Mesendoderm (in vitro differentiated cells): ENCODE measurements at regions not wholly inside any gene's neighbourhood (a gene's known extent, or its start where the extent isn't known, plus 50 kb on each side); places are given as distances from the start of the nearest gene placed in this dataset.

Experiments
- DNase-seq: peaks from one replicate; pipeline ENCODE4 v3.0.0; 2013
- H2AK5ac ChIP-seq: 2 replicates; pipeline ENCODE4 v1.6.1; 2013; ENCODE audit warnings: low read length, inconsistent platforms
- H2BK120ac ChIP-seq: 2 replicates; pipeline ENCODE4 v1.6.1; 2013; ENCODE audit warnings: low read depth, mild to moderate bottlenecking, low read length, moderate library complexity, mixed read lengths
- H2BK15ac ChIP-seq: replicated peaks from 2 replicates; pipeline ENCODE4 v1.6.1; 2013; ENCODE audit warnings: low read depth, mild to moderate bottlenecking, moderate library complexity
- H2BK5ac ChIP-seq: 2 replicates; pipeline ENCODE4 v1.6.1; 2013; ENCODE audit warnings: low read length, inconsistent platforms
- H3K18ac ChIP-seq: 2 replicates; pipeline ENCODE4 v1.6.1; 2013; ENCODE audit warnings: mild to moderate bottlenecking, low read length, mixed read lengths
- H3K23ac ChIP-seq: one replicate; pipeline ENCODE4 v1.6.1; 2013; ENCODE audit warnings: low read length
- H3K27ac ChIP-seq: 2 replicates; pipeline ENCODE4 v1.5.1; 2013; ENCODE audit warnings: low read depth, mild to moderate bottlenecking, inconsistent platforms, low read length, moderate library complexity
- H3K27me3 ChIP-seq: 2 replicates; pipeline ENCODE4 v1.6.1; 2013; ENCODE audit warnings: low read length, control low read depth, mild to moderate bottlenecking, inconsistent platforms; ENCODE audit not compliant: insufficient read depth, poor library complexity
- H3K36me3 ChIP-seq: 2 replicates; pipeline ENCODE4 v1.6.1; 2013; ENCODE audit warnings: low read length, inconsistent platforms; ENCODE audit not compliant: control insufficient read depth, insufficient read depth
- H3K4ac ChIP-seq: one replicate; pipeline ENCODE4 v1.6.1; 2013; ENCODE audit warnings: low read depth, mild to moderate bottlenecking, low read length, moderate library complexity
- H3K4me1 ChIP-seq: 2 replicates; pipeline ENCODE4 v1.6.1; 2013; ENCODE audit warnings: low read depth, low read length, inconsistent platforms; ENCODE audit not compliant: control insufficient read depth
- H3K4me2 ChIP-seq: 2 replicates; pipeline ENCODE4 v1.6.1; 2013; ENCODE audit warnings: low read length
- H3K4me3 ChIP-seq: 2 replicates; pipeline ENCODE4 v1.5.1; 2013; ENCODE audit warnings: mild to moderate bottlenecking, low read length
- H3K56ac ChIP-seq: one replicate; pipeline ENCODE4 v1.6.1; 2013; ENCODE audit warnings: low read length
- H3K79me1 ChIP-seq: 2 replicates; pipeline ENCODE4 v1.6.1; 2013; ENCODE audit warnings: low read length, inconsistent platforms
- H3K79me2 ChIP-seq: 2 replicates; pipeline ENCODE4 v1.6.1; 2013; ENCODE audit warnings: mild to moderate bottlenecking, low read length; ENCODE audit not compliant: control insufficient read depth, insufficient read depth
- H3K9ac ChIP-seq: 2 replicates; pipeline ENCODE4 v1.6.1; 2013; ENCODE audit warnings: low read length, inconsistent platforms
- H4K5ac ChIP-seq: one replicate; pipeline ENCODE4 v1.6.1; 2013; ENCODE audit warnings: low read length
- H4K8ac ChIP-seq: one replicate; pipeline ENCODE4 v1.6.1; 2013; ENCODE audit warnings: low read depth, mild to moderate bottlenecking, control low read depth, low read length, moderate library complexity
- WGBS: extraction: QIAGEN DNeasy Blood & Tissue Kit; methylation state at CpG from one replicate; pipeline ENCODE4 v1.1.7; 2013; ENCODE audit warnings: low lambda C conversion rate, missing lambda C conversion rate; ENCODE audit not compliant: insufficient coverage; ENCODE audit errors: extremely low coverage; 5-methylcytosine and 5-hydroxymethylcytosine counted together

DNA sequence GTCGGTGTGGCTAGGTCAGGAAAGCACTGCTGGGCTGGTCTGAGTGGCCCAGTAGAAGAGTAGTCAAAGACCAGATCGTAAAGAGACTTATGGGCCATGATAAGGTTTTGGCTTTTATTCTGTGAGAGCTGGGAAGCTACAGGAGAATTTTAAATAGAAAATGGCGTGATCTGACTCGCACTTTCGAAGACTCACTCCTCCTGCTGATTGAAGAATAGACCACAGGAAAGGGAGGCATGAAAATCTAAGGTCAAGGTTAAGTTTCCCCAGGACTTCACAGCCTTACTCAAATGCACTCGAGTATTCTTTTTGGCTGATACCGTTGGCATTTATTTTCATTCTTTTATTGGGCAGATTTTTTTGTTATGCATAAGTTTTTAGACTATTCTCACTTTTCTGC lies 231.4 kb upstream of the ANKRD50 start:
- Histone ChIP-seq H3K36me3 (no peaks in the 10 kb centered on the region), H3K79me1 (no peaks in the 10 kb centered on the region)

DNA sequence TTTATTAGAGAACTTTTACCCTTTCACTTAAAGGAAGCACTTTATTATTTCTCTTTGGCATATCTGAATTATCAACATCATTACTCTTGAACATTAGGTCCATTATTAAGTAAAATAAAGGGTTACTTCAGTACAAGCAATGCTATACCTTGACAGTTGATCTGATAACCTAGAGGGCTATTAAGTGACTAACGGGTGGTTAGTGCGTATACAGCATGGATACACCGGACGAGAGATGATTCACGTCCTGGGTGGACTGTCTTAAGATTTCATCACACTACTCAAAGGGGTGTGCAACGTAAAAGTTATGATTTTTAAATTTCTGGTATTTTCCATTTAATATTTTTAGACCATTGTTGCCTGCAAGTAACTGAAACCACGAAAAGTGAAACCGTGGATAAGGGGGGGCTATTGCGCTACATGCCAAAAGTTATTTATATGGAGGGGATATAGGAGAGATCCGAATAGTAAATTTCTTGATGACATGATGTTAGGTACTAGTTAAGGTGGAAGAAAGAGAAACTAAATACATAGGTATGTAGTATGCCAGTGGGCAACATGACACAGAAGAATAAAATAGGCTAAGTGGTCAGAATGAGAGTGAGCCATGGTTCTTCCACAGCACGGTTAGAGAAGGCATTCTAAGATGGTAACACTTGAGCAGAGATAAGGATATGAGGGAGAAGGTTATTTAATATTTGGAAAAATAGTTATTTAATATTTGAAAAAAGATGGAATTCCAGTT lies 230.8 kb upstream of the ANKRD50 start:
- Histone ChIP-seq H3K27me3 (no peaks in the 10 kb centered on the region), H3K4me3 (no peak overlapping the region), H3K79me2 (no peaks in the 10 kb centered on the region), H3K36me3 (no peaks in the 10 kb centered on the region), H3K9ac (no peak overlapping the region), H3K4me1 (no peaks in the 10 kb centered on the region), H2AK5ac (no peak overlapping the region), H3K4me2 (no peak overlapping the region), H3K18ac (no peak overlapping the region), H3K27ac (no peak overlapping the region), H4K5ac (no peak overlapping the region), H4K8ac (no peak overlapping the region), H2BK120ac (no peak overlapping the region), H3K79me1 (no peaks in the 10 kb centered on the region), H3K4ac (no peak overlapping the region), H2BK15ac (no peak overlapping the region), H3K23ac (no peak overlapping the region), H3K56ac (no peak overlapping the region), H2BK5ac (no peak overlapping the region)
- no peak for DNase-seq
- no CpG with 5 or more reads among the region's 11 CpGs for WGBS

More for the DNA sequence above, 231.4 kb upstream of the ANKRD50 start:
- no peak overlapping the region for H3K56ac ChIP-seq
- H3K27me3 ChIP-seq, result no peaks in the 10 kb centered on the region
- H2BK5ac ChIP-seq, result no peak overlapping the region
- no peaks in the 10 kb centered on the region for H3K4me1 ChIP-seq
- H3K9ac ChIP-seq, result no peak overlapping the region
- H3K79me2 ChIP-seq, result no peaks in the 10 kb centered on the region
- H3K18ac ChIP-seq, result no peak overlapping the region
- no peak overlapping the region for H3K23ac ChIP-seq
- peak; percentile 48 for DNase-seq
- no CpG with 5 or more reads among the region's 7 CpGs for WGBS
- no peak overlapping the region for H3K4me2 ChIP-seq
- no peak overlapping the region for H3K27ac ChIP-seq
- no peak overlapping the region for H2AK5ac ChIP-seq
- H4K5ac ChIP-seq, result no peak overlapping the region
- no peak overlapping the region for H4K8ac ChIP-seq
- no peak overlapping the region for H3K4ac ChIP-seq
- H2BK120ac ChIP-seq, result no peak overlapping the region
- no peak overlapping the region for H2BK15ac ChIP-seq
- no peak overlapping the region for H3K4me3 ChIP-seq

DNA sequence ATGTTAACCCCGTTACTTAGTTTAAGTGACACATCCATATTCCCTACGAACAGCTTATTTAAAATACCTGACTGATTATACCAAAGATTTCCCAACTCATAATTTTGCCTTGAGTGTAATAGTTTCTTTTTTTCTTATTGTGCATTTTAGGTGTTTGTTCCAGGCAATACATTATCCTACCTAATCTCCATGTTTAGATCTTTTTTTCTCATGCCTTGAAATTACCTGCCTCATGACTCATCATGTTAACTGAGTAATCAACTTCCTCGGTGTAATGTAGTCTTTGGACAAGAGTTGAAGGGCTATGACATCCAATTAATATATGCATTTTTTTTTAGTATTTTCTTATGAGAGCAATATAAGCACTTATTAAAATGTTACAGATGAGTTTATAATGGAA lies 228.7 kb upstream of the ANKRD50 start:
- Histone ChIP-seq H4K8ac (no peak overlapping the region), H3K79me1 (no peaks in the 10 kb centered on the region), H3K9ac (no peak overlapping the region), H4K5ac (no peak overlapping the region), H3K36me3 (no peaks in the 10 kb centered on the region), H3K27me3 (no peaks in the 10 kb centered on the region), H3K18ac (no peak overlapping the region), H2BK5ac (no peak overlapping the region), H3K4me2 (no peak overlapping the region), H3K56ac (no peak overlapping the region), H3K4ac (no peak overlapping the region), H2BK120ac (no peak overlapping the region), H3K23ac (no peak overlapping the region), H3K27ac (no peak overlapping the region), H2BK15ac (no peak overlapping the region), H2AK5ac (no peak overlapping the region), H3K4me1 (peaks cover 4% of the 10 kb centered on the region), H3K79me2 (no peaks in the 10 kb centered on the region), H3K4me3 (no peak overlapping the region)
- no peak for DNase-seq
- WGBS, result no CpG with 5 or more reads among the region's 3 CpGs

DNA sequence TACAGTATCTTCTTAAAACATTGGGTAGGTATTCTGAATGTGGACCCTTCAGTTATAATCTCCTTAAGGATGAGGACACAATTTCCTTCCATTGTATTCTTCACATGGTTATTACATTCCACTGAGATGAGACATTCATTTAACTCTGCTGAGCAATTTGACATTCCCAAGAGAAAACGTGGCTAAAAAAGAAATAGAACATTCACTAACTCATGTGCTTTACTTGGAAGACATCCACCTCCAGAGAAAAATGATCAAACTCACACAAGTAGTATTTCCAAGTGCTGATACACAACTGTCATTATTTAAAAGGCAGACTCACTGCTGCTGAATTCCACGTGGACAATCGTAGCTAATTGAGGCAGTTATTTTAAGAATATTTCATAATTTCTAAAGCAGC lies 227.9 kb upstream of the ANKRD50 start:
- peak; percentile 66 for DNase-seq
- Histone ChIP-seq H3K4me2 (no peak overlapping the region), H3K27me3 (no peaks in the 10 kb centered on the region), H4K8ac (no peak overlapping the region), H3K4me3 (no peak overlapping the region), H3K4me1 (peaks cover 5% of the 10 kb centered on the region), H3K27ac (no peak overlapping the region), H3K18ac (no peak overlapping the region), H2BK120ac (no peak overlapping the region), H3K23ac (no peak overlapping the region), H3K4ac (no peak overlapping the region), H3K36me3 (no peaks in the 10 kb centered on the region), H4K5ac (no peak overlapping the region), H2AK5ac (no peak overlapping the region), H3K79me1 (no peaks in the 10 kb centered on the region), H2BK15ac (no peak overlapping the region), H3K56ac (no peak overlapping the region), H3K9ac (no peak overlapping the region), H3K79me2 (no peaks in the 10 kb centered on the region), H2BK5ac (no peak overlapping the region)
- WGBS, result no CpG with 5 or more reads among the region's 3 CpGs

DNA sequence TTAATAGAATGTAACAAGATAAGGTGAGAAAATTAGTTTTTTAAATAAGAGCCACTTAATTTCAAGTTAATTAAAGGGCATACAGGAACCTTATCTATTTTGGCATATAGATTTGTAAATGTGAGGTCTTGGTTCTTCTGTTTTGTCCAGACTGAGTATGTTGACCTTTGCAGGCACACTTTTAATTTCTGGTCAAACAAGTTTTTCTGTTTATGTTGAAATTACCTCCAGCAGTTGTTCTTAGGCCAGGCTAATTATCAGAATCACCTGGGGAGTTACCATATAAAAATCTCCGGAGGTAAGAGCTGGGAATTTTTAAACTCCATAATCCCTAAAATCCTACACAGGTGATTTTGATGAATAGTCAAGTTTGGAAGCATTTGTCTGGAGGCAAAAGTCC lies 227.4 kb upstream of the ANKRD50 start:
- peaks cover 7% of the 10 kb centered on the region for H3K4me1 ChIP-seq
- no peak overlapping the region for H2BK5ac ChIP-seq
- no peak overlapping the region for H3K4me3 ChIP-seq
- H2AK5ac ChIP-seq, result no peak overlapping the region
- WGBS, result no CpG with 5 or more reads among the region's 1 CpG
- no peak overlapping the region for H4K5ac ChIP-seq
- no peak overlapping the region for H3K4ac ChIP-seq
- no peak overlapping the region for H3K18ac ChIP-seq
- H3K9ac ChIP-seq, result no peak overlapping the region
- no peak overlapping the region for H3K4me2 ChIP-seq
- no peak overlapping the region for H4K8ac ChIP-seq
- no peak overlapping the region for H3K23ac ChIP-seq
- no peaks in the 10 kb centered on the region for H3K36me3 ChIP-seq
- no peak overlapping the region for H2BK15ac ChIP-seq
- no peak for DNase-seq
- H3K79me1 ChIP-seq, result no peaks in the 10 kb centered on the region
- no peaks in the 10 kb centered on the region for H3K27me3 ChIP-seq
- no peaks in the 10 kb centered on the region for H3K79me2 ChIP-seq
- H3K27ac ChIP-seq, result no peak overlapping the region
- H2BK120ac ChIP-seq, result no peak overlapping the region
- H3K56ac ChIP-seq, result no peak overlapping the region

DNA sequence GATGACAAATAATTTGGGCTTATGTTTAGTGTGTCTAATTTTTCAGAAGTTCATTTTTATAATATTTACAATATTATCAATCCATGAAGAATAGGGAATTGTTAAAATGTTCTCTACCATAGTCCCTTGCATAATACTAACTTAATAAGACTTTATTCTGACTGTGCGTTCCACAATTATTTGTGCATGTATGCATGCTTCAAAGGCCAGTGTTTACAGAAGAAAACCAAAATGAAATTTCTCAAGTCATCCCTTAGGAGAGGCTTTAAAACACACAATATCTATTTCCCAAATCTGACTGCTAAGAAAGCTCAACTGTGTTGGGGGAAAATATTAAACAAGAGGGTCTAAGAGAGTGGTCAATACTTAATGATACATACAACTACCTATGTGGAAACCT lies 226.3 kb upstream of the ANKRD50 start:
- no peak overlapping the region for H3K4me3 ChIP-seq
- H3K4me2 ChIP-seq, result no peak overlapping the region
- WGBS, result no CpG with 5 or more reads among the region's 1 CpG
- H3K27me3 ChIP-seq, result no peaks in the 10 kb centered on the region
- H2BK120ac ChIP-seq, result no peak overlapping the region
- DNase-seq, result no peak
- no peaks in the 10 kb centered on the region for H3K79me1 ChIP-seq
- no peak overlapping the region for H4K8ac ChIP-seq
- H3K9ac ChIP-seq, result no peak overlapping the region
- H3K18ac ChIP-seq, result no peak overlapping the region
- H3K36me3 ChIP-seq, result no peaks in the 10 kb centered on the region
- H2BK15ac ChIP-seq, result no peak overlapping the region
- H3K4me1 ChIP-seq, result peaks cover 8% of the 10 kb centered on the region
- H3K27ac ChIP-seq, result no peak overlapping the region
- no peak overlapping the region for H3K4ac ChIP-seq
- H2BK5ac ChIP-seq, result no peak overlapping the region
- H3K79me2 ChIP-seq, result no peaks in the 10 kb centered on the region
- H4K5ac ChIP-seq, result no peak overlapping the region
- no peak overlapping the region for H2AK5ac ChIP-seq
- H3K56ac ChIP-seq, result no peak overlapping the region
- H3K23ac ChIP-seq, result no peak overlapping the region
